Endometrium (tissue), 2 donors: ENCODE measurements at regions not wholly inside any gene's neighbourhood (a gene's known extent, or its start where the extent isn't known, plus 50 kb on each side); places are given as distances from the start of the nearest gene placed in this dataset.
"Not testable (repeated sequence)": the region's sequence is repeated elsewhere in the genome, so short reads cannot be mapped to it uniquely, and the experiment has no call there.

ENCODE experiments used
- FAIRE-seq: peaks from 2 replicates; lab custom pipeline; 2012; peaks lifted over from hg19 to GRCh38; lab: Jason Lieb, UNC
- donor health status: control.
- donor health status: control.

- FAIRE-seq, result no peak
These were observed 179.8 kb upstream of the ARRDC3 start for GRCh38 chr5:91562922-91563321.

DNA sequence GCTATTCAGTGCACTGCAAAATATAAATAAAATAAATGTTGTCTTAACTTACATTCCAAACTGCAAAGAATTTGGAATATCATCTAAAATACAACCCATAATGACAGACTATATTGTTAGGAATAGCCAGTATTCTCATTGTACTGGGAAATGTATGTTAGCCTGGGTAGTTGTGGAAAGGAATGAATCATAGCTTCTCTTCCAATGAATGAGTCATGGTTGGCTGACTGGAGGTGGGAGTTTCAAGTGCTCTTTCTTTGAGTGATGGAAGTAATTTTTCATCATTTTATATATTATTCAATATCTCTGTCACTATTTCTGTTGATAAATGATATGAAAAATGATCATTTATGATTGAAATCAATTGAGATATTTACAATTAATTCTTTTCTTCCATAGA is 158.6 kb upstream of the ARRDC3 start:
- no peak for FAIRE-seq

- no peak for FAIRE-seq
These were observed 155.1 kb upstream of the ARRDC3 start for GRCh38 chr5:91538179-91538578.

- FAIRE-seq, result no peak
These were observed 152.4 kb upstream of the ARRDC3 start for GRCh38 chr5:91535499-91535898.

- FAIRE-seq, result no peak
These were observed 151.2 kb upstream of the ARRDC3 start for GRCh38 chr5:91534332-91534731.

DNA sequence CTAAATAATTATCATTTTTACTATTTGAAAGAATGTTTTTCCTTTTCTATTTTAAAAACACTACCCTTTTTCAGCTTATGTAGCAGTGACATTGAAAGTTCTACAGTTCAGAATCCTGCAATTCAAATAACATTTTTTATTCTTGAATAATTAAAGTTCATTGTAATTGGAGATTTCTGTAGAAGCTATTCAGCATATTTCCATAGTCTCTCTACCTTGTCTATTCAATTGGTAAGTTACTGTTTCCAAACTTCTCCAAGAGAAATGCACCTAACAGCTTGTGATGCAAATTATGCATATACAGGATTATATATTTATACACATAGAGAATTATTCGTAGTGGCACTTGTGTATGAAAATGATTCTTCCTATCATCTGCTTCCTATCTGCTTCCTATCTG is 149.7 kb upstream of the ARRDC3 start:
- FAIRE-seq, result no peak

DNA sequence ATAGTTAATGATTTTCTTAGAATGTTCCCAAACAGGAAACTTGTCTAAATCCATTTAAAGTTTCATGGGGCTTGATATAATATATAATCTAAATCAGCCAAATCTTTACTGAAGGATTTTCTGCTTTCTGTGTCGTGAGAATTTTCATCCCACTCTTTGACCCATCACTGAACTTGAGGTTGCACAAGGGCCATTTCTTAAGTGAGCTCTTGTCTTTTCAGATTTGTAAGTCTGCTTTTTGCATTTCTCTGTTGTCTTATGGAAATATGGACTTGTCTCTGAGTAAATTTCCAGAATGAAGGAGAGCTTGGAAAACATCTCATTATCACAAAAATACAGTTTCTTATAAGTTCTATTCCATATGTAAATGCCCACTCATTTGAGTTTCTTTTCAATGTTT is 149.2 kb upstream of the ARRDC3 start:
- FAIRE-seq, result no peak

- FAIRE-seq, result no peak
These were observed 145.7 kb upstream of the ARRDC3 start for GRCh38 chr5:91528831-91529230.

GRCh38 chr5:91521785-91522184 is 138.7 kb upstream of the ARRDC3 start:
- FAIRE-seq, result no peak

- no peak for FAIRE-seq
These were observed 138.2 kb upstream of the ARRDC3 start for GRCh38 chr5:91521334-91521733.

GRCh38 chr5:91514400-91514799 is 131.3 kb upstream of the ARRDC3 start:
- FAIRE-seq, result no peak

- no peak for FAIRE-seq
These were observed 120.2 kb upstream of the ARRDC3 start for GRCh38 chr5:91503321-91503720.

- no peak for FAIRE-seq
These were observed 117.6 kb upstream of the ARRDC3 start for GRCh38 chr5:91500758-91501157.

DNA sequence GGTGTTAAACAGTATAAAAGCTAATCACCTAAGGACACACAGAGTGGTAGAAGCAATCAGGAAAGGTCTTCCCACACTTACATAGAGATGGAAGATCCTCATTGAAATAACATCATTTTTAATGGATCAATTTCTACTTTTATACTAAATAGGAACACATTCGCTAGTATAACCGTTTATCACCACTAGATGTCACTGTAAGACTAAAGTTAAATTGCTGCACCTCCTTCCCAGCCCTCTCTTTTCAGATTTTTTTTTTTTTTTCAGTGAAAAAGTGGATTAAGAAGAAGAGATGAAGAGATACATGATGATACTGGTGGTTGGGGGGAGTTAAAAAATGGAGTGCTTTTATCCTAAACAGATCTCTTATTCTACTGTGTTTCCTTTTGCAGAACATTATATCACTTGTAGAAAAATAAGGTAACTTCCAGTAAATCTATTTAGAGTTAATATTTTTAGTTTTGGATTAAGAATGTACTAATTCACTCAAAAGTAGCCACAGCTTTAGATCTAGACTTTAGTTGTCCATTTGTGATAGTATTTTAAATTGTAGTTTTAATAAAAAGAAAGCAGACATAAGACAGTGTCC is 116.9 kb upstream of the ARRDC3 start:
- FAIRE-seq, result peak; percentile 91

DNA sequence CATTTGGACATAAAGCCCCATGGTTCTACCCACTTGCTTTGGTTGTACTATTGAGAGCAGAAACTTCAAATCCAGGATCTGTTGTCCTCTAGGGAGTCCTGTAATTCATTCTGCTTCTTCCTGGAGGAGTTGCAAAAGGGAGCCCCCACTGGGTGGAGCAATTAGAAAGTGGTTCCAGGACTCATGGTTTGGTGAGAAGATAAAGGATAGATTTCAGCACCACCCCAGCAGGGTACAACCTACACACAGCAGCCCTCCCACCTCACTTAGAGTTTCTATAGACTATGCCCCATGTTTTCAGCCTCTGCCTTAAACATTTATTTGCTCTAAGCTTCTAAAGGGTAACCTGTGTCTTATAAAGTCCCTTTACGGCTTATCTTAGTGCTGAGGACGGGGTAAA is 112.6 kb upstream of the ARRDC3 start:
- no peak for FAIRE-seq

- no peak for FAIRE-seq
These were observed 111.4 kb upstream of the ARRDC3 start for GRCh38 chr5:91494447-91494996.

- no peak for FAIRE-seq
These were observed 110.0 kb upstream of the ARRDC3 start for GRCh38 chr5:91493086-91493485.

GRCh38 chr5:91491229-91491628 is 108.1 kb upstream of the ARRDC3 start:
- no peak for FAIRE-seq

DNA sequence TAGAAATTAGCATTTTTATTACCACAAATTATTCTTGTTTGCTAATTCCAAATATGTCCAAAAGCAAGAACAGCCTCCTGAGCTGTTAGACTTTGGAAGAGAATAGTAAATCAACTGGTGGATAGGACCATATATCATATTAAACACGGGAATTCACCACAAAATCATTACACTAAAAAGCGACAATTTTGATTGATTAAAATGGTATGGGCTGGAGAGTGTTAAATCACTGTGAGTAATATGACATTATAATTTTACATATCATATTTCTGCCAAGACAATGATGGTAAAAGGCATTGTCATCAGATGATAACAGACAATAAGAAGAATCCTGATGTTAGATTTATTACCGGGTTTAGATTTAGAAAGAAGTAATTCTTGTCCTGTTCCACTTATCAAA is 107.2 kb upstream of the ARRDC3 start:
- no peak for FAIRE-seq

DNA sequence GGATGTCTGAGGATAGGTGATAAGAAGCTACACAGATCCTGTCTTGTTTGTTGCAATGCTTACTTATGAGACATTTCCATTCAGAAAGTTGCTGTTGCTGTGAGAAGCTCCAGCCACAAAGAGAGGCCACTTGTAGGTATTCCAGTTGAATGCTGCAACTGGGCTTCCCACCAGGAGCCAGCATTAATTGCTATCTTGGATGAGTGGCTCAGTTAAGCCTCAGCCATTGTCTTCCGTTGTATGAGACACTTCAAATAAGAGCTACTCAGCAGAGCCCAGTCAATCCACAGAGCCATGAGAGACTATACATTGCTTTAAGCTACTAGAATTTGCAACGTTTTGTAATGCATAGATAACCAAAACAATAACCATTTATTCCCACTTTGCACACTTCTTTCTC is 104.3 kb upstream of the ARRDC3 start:
- FAIRE-seq, result no peak

DNA sequence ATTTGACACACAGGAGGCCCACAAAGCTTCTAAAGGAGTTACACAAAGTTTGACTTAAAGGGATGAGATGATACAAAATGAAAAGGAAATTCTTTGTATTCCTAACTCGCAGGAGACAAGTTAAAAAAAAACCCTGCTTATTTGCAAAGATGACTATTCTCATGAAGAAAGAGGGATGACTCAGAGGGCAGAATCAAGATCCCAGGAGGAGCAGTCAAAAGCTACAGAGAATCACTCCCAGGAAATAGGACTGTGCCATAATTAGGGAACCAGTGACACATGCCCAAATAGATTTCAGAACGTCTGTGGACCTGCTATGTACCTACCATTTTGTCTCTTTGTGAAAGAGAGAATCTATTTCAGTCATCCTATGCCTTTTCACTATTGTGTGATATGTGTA is 103.5 kb upstream of the ARRDC3 start:
- no peak for FAIRE-seq

DNA sequence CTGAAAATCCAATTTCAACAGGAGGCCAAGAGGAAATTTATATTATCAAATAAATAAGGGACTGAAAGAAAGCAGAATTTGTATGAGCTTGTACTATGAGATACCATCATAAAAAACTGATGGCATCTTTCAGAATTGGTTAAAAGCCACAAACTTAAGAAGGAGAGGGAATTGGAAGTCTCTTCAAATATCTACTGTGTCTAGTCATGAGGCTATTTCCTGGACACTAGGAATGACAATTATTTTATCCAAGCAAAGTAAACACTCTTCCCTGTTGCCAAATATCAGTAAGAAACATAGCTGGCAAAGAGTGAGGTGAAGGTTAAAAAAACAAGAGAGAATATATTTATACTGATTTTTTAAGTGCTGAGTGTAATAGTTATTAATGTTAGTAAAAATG is 101.5 kb upstream of the ARRDC3 start:
- FAIRE-seq, result no peak

DNA sequence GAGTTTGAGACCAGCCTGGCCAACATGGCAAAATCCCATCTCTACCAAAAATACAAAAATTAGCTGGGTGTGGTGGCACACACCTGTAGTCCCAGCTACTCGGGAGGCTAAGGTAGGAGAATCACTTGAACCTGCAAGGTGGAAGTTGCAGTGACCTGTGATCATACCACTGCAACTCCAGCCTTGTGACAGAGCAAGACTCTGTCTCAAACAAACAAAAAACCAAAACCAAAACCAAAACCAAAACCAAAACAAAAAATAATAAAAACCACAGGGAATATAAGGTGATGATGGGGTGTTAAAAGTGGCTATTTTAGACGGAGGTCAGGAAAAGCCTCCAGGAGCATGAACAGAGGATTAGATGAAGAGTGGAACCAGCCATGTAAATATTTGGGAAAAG is 96.3 kb upstream of the ARRDC3 start:
- FAIRE-seq, result not testable (repeated sequence)

DNA sequence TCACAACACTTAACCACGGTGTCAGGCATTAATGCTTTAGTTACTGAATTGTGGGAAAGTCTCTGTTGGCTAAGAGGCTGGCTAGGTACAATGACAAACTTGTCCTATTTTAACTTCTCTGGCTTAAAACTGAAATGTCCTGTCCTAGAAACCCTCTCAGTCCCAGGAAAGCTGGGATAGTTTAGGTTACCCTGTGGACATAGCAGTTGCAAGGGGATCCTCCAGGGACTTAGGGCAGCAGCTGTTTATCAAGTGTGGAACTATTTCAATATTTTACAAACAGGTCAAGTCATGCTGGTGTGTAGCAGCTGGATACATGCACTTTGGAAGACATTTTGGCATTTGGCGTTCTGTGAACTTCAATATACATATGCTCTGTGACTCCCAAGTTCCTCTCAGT is 95.0 kb upstream of the ARRDC3 start:
- FAIRE-seq, result no peak

GRCh38 chr5:91477408-91477807 is 94.3 kb upstream of the ARRDC3 start:
- FAIRE-seq, result no peak
